D721Med (cell line): ENCODE measurements at regions not wholly inside any gene's neighbourhood (a gene's known extent, or its start where the extent isn't known, plus 50 kb on each side); places are given as distances from the start of the nearest gene placed in this dataset.

ENCODE experiments used
- DNase-seq: peaks from one replicate; pipeline ENCODE4 v3.0.0; 2011; ENCODE audit warnings: low spot score; ENCODE audit not compliant: insufficient read length
- FAIRE-seq: peaks from 2 replicates; lab custom pipeline; 2011; peaks lifted over from hg19 to GRCh38; lab: Jason Lieb, UNC
- TF ChIP-seq, protein P1 (sequence below): IDR thresholded peaks from 2 replicates; pipeline ENCODE4 v1.5.1; 2012; ENCODE audit warnings: mild to moderate bottlenecking, control low read depth; ENCODE audit not compliant: insufficient read depth; ENCODE audit errors: missing control alignments

DNA sequence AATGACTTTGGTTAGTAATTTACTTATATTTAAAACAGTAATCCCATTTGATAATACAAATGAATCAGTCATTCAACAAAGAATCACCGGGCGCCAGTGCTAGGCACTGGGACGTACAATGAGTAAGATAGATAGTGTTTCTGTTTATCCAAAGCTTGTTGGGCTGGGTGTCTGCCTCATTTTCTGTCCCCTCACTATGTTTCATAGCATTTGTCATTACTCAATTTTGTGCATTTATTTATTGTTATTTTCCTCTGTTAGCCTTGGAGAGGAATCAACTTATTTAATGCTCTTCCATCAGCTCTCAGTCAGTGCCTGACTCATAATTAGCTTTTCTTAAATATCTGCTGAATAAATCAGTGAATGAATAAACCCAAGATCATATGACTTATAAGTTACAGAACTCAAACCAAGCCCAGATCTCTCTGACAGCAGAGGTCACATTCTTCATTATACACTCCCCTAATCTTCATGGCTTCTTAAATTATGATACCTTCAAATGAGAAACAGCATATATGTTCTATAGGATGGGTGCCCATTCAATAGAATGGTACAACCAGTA, 86.2 kb downstream of the TSPAN8 start:
- FAIRE-seq (no peak), DNase-seq (no peak)
- TF ChIP-seq, protein P1, sequence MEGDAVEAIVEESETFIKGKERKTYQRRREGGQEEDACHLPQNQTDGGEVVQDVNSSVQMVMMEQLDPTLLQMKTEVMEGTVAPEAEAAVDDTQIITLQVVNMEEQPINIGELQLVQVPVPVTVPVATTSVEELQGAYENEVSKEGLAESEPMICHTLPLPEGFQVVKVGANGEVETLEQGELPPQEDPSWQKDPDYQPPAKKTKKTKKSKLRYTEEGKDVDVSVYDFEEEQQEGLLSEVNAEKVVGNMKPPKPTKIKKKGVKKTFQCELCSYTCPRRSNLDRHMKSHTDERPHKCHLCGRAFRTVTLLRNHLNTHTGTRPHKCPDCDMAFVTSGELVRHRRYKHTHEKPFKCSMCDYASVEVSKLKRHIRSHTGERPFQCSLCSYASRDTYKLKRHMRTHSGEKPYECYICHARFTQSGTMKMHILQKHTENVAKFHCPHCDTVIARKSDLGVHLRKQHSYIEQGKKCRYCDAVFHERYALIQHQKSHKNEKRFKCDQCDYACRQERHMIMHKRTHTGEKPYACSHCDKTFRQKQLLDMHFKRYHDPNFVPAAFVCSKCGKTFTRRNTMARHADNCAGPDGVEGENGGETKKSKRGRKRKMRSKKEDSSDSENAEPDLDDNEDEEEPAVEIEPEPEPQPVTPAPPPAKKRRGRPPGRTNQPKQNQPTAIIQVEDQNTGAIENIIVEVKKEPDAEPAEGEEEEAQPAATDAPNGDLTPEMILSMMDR = no peak

- no peak for FAIRE-seq
- TF ChIP-seq, protein P1 = no peak
- DNase-seq = no peak
Observed at GRCh38 chr12:71070416-71071128, 87.2 kb downstream of the TSPAN8 start.

DNA sequence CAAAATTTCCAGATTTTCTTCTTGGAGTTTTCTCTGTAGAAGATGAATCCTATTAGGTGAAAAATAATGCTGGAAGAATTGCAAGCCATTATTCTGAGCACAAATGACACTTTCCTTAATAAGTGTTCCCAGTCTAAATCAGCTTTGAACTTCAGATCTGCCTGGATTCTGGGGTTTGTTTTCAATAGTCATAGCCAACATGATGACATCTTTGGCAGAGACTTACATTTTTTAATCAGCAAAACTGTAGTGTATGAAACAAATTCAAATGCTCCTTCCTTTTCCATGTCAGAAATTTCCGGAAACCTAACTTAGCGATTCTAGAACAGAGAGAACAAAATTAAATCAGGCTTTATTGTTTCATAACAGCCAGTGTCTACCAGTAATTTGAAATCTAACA, 88.5 kb downstream of the TSPAN8 start:
- DNase-seq (no peak), FAIRE-seq (no peak)
- TF ChIP-seq, protein P1 = no peak

DNA sequence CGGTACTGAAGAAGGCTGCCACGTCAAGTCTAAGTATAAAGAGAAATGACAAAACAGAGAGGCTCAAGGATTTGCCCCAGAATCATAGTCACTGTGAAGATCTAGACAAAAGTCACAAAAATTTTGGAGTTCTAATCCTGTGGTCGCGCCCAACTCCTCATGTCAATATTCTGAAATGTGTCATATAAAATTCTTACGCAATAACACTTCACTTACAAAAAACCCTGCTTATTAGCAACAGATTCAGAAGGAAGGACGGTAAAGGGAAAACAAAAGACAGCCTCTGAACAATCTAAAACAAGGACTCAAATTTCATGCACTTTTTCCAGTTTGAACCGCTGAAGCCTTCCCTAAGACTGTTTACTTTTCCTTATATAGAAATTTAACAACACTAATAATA, 94.7 kb downstream of the TSPAN8 start:
- TF ChIP-seq, protein P1 = no peak
- DNase-seq (no peak), FAIRE-seq (no peak)

DNA sequence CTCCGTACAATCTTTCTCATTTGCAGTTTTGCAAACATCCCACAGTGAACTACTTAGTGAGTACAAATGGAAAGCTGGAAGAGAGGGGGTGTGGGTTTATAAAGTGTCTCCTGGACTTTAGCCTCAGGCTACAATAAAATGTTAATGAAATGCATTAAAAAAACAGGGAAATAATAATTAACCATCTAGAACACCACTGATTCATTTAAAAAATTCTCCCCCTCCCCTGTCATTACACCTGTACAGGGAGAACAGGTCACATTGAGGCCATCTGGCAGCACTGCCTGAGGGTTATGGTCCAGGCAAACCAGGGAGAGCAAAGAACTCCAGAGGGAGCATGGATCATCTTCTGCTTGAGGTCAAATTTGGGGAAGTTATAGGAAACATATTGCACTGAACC, 96.3 kb downstream of the TSPAN8 start:
- FAIRE-seq (no peak), DNase-seq (no peak)
- TF ChIP-seq, protein P1 = no peak

- TF ChIP-seq, protein P1 = no peak
- FAIRE-seq = no peak
- DNase-seq = no peak
Observed at GRCh38 chr12:71060426-71060825, 97.4 kb downstream of the TSPAN8 start.

DNA sequence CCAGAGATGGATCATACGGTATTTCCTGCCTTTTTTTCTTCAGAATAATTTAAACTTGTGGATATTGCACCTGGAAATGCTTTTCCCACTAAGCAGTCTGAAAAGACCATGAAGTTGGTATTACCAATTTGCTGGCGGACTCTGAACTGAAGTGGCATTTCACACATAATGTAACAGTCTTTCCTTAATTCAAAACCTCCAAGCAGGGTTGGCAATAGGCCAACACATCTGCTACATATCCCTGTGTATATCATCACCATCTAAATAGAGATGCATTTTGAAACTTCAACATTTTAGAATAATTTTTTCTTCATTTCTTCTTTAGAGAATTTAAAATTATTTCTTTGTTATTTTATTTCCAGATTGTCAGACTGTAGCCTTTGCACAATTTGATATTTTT, 100.5 kb downstream of the TSPAN8 start:
- FAIRE-seq (no peak), DNase-seq (no peak)
- TF ChIP-seq, protein P1 = no peak
